ENCODE measurements at regions not wholly inside any gene's neighbourhood (a gene's known extent, or its start where the extent isn't known, plus 50 kb on each side); places are given as distances from the start of the nearest gene placed in this dataset.
"Not testable (repeated sequence)": the region's sequence is repeated elsewhere in the genome, so short reads cannot be mapped to it uniquely, and the experiment has no call there.

DNA sequence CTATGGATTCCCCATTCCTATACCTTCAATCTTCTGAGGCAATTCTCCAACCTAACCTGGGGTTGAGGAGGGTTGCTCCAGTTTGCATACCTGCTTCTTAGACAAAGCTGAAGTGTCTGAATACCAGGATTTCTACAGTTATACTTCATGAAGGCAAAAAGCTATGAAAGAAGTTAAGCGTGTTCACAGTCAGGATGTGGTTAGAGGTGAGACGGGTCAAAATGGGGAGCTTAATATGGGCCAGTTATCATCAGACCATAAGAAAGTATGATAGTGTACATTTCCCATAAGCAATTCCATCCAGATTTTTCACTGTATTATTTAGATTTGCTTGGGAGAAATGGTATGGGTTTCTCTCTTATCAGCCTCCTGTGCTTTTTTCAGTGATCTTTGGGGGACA lies 156.9 kb upstream of the FER start:
- no peak for DNase-seq (ENCODE audit: low read depth in 2 of 2)

DNA sequence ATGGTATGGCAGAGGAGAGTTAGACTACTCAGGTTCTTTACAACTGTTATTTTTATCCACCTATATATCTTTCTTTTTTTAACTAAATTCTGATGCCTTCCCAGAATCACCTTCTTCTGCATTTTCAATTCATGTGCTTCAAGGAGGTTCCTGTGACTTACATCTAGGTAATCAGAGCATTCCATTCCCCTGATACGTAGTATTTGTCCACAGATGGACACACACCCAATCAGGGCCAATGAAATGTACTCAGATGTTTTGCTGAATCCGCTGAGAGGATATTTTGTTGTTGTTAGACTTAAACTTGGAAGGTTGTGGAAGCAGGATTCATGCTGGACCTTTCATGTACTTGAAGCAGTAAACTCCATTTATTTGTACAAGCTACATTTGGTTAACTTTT lies 159.4 kb upstream of the FER start:
- DNase-seq (ENCODE audit: low read depth in 2 of 2): no peak

DNA sequence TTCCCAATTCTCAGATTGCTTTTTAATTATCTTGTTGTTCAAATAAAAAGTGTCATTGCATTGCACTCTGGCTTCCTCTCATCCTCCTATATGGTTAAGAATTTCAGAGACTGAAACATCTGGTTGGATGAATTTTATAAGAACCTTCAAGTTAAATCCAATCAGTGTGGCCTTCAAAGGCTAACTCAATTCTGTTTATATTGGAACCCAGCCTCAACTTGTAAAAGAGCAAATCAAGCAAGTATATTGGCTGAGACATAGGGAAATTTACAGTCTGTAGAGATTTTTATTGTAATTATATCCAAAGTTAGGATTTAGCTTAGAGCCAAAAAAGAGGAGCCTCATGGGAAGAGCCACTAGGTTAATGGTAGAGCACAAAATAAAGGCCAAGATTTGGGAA lies 159.9 kb upstream of the FER start:
- no peak for DNase-seq (ENCODE audit: low read depth in 2 of 2)

DNA sequence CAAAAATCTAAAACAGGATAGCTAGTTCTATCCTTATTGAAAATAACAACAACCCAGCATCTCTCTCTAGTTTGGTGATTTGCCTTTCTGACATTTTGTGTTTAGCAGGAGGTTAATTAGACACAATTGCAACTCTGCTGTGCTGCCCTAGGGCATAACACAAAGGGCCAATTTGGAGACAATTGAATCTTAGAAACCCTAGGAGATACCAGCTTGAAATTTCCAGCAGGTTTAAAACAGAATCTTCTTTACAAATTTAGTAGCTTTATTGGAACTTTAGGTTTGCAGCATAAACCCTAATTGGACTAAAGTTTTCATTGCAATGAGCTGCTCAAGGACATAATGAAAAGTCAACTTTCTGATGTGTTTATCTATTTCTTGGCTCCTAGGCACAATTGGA lies 166.7 kb upstream of the FER start:
- no peak for DNase-seq (ENCODE audit: low read depth in 2 of 2)

DNA sequence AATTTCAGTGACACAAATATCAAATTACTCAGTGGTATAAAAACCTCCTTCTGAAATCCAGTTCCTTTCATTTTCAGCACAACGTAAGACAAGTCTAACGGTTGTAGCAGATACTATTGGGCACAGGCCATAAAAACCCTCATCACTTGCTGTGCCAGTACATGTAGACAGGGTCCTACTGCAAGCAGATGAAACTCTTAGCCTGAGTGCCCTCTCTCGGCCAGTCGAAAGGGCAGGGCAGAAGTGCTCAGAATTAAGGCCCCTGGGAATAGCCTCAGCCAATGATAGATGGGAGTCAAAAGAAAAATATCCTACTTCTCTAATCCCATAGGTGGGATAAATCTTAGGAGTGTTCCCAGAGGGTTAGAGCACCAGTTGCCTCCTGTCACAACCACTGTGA lies 168.5 kb upstream of the FER start:
- no peak for DNase-seq (ENCODE audit: low read depth in 2 of 2)

DNA sequence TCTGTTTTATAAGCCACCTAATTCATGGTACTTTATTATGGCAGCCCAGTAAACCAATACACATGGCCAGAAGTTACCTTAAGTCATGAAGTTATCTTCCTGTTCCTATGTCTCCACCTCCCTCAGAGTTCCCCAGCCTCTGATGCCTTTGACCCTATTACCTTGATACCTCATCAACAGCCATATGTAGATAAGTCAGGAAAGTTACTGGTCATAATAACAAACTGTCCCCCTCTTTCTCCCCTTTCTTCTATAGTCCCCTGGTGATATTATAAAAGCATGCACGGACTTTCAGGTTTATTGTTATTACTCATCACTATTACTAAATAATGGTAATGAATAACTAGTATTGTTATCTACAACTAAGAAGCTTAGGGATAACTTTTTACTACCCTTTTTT lies 168.9 kb upstream of the FER start:
- DNase-seq (ENCODE audit: low read depth in 2 of 2): no peak

DNA sequence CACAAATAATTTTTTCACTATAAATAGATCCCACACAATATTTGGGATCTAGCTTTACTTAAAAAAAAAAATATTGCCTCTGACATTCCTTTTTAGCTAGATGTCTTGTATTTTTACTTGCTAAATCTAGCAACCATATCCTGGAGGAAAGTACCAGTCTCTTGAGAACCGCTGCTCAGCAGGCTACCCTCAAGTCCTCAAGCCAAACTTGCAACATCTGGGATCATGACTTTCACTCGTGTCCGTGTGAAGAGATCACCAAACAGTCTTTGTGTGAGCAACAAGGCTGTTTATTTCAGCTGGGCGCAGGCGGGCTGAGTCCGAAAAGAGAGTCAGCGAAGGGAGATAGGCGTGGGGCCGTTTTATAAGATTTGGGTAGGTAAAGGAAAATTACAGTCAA lies 180.3 kb upstream of the FER start:
- DNase-seq (ENCODE audit: low read depth in 2 of 2): no peak

DNA sequence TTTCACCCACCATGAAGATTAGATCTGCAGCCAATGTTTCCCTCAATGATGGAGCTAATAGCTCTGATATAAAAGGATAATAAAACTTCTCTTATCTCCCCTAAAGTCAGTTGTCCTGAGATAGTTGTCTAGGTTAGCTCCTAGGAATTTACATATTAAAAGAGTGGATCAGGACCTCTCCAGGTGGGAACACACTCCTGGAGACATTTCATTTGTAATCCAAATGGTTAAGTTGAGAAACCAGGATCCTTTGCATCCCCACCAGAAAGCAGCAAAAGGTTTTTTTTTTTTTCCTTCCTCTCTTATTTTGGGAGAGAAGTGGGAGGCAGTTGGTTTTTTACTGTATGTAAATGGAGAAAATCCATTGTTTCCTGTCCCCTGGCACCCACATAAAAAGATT lies 182.5 kb upstream of the FBXL17 start:
- no peak for DNase-seq (ENCODE audit: low read depth in 2 of 2)

DNA sequence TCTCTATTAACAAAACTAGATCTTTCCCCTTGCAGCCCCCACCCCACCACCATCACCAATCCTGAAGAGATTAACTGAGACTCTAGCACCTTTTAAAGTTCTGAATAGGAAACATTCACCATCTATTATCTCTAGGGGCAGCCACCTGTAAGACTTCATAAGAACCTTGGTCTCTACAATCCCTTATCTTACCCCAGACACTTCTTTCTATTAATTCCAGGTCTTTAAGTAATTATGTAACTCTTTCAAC lies 180.2 kb upstream of the FBXL17 start:
- DNase-seq (ENCODE audit: low read depth in 2 of 2): no peak

DNA sequence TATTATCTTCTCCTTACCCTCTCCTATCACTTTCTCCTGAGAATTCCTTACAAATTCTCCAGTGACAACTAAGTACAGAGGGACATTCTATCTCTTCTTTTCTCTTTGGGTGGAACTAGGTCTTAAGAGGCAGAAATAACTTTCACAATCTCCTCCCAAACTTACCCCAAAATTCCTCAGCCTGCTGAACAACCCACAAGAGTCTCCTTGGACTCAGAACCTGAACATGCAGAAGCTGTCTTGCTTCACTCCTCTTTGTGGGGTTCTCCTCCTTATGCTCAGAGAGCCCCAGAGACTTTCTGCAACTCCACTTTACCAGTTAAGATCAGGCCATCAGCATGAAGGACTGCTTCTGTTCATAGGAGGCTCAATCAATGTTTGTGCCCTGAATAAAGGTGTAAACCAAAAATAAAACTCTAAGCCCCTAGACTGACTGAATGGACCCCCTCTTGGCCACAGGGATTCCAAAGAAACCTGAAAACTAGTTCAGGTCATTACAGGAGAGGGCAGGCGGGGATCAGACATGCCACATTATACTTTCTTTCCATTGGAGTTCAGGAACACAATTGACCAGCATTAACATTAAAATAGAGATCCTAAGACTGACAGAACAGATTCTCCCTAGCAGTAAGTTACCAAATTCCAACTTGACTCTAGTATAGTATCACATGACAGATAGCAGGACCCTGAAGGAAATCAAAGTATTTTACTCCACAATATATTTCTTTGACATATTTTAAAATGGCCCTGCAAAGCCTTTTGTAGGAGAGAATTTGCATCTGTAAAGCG lies 179.7 kb upstream of the FBXL17 start:
- DNase-seq (ENCODE audit: low read depth in 2 of 2): no peak

DNA sequence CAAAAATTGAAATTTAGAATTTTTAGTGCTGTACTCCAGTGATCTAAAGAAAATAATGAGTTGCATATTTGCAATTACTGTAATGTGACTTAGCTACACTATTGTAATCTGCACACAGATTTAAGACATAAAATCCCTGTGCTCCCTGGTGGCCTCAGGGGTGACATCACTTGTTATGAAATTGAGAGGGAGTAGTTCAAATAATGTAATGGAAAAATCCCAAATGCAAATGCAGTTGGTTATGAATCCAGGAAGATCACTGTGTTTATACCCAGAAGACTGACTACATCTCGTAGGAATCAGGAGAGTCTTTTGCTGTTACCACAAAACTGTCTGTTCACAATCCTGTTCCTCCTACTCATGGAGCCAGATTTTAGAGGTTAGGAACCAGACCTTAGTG lies 178.7 kb upstream of the FBXL17 start:
- DNase-seq (ENCODE audit: low read depth in 2 of 2): no peak

DNA sequence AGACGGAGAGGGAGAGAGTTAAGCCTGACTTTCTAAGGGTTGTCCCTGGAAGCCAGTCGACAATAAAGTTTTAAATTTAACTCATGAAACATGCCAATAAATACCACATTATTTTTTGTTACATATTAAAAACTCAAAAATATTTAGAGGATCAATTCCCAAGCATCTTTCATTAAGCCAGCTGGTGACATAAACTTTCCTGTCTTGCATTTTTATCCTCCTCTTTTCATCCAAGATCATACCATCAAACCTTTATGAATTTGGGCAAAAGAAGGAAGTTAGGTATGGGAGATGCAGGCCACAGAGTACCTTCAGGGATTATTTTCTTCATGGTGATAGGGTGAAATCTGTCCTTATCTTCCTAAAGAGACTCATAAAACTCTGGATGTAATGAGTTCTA lies 178.3 kb upstream of the FBXL17 start:
- DNase-seq (ENCODE audit: low read depth in 2 of 2): no peak

DNA sequence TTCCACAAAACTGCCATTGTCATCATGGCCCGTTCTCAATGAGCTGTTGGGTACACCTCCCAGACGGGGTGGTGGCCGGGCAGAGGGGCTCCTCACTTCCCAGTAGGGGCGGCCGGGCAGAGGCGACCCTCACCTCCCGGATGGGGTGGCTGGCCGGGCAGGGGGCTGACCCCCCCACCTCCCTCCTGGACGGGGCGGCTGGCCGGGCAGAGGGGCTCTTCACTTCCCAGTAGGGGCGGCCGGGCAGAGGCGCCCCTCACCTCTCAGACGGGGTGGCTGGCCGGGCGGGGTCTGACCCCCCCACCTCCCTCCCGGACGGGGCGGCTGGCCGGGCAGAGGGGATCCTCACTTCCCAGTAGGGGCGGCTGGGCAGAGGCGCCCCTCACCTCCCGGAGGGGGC lies 176.9 kb upstream of the FBXL17 start:
- DNase-seq (ENCODE audit: low read depth in 2 of 2): not testable (repeated sequence)

DNA sequence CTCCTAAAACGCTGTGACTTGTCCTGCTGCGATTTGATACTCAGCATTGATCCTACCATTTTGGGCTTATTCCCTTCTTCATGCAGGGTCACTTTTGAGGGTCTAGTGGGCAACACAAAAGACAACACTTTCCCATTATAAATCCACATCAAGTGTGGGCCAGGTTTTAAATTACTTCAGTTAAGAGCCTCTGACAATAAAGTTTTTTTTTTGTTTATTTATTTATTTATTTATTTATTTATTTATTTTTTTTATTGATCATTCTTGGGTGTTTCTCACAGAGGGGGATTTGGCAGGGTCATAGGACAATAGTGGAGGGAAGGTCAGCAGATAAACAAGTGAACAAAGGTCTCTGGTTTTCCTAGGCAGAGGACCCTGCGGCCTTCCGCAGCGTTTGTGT lies 176.2 kb upstream of the FBXL17 start:
- not testable (repeated sequence) for DNase-seq (ENCODE audit: low read depth in 2 of 2)

DNA sequence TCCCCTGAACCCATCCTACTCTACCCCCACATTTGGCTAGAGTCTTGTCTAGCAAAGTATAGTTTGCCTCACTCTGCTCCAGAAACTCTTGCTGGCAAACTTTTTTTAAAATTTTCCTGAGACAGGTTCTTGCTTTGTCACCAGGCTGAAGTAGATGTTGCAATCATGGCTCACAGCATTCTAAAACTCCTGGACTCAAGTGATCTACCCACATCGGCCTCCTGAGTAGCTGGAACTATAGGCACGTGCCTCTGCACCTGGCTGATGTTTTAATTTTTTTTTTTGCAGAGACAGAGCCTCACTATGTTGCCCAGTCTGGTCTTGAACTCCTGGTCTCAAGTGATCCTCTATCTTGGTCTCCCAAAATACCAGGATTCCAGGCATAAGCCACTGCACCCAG lies 175.8 kb upstream of the FBXL17 start:
- DNase-seq (ENCODE audit: low read depth in 2 of 2): no peak

DNA sequence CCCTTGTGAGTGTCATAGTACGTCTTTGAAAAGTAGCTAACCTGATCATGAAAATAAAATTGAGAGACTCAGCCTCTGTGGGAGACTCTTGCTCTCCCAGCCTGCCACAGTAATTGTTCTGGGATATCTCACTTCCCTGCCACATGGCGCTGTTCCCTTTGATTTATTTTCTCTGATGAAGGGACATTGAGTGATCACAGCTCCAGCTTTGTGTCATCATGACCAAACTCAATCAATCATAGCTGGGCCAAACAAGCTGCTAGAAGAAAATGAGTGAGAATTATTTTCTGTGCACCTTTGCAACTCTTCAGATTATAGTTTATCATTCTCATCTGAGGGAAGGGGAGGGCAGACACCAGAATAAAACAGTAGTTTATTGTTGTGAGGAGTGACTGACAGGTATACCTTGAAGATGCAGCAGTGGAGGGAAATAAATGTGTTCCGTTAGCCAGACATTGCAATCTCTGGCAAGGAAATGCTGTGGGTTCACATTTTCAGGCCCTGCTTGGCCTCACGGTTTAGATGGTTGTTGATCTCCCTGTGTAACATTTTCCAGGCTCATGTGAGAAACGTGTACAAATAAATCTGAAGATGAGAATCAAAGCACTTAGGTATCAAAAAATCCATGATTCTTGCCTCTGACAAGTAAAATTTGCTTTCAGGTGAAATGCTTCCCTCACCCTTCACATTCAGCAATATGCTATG lies 174.7 kb upstream of the FBXL17 start:
- no peak for DNase-seq (ENCODE audit: low read depth in 2 of 2)

DNA sequence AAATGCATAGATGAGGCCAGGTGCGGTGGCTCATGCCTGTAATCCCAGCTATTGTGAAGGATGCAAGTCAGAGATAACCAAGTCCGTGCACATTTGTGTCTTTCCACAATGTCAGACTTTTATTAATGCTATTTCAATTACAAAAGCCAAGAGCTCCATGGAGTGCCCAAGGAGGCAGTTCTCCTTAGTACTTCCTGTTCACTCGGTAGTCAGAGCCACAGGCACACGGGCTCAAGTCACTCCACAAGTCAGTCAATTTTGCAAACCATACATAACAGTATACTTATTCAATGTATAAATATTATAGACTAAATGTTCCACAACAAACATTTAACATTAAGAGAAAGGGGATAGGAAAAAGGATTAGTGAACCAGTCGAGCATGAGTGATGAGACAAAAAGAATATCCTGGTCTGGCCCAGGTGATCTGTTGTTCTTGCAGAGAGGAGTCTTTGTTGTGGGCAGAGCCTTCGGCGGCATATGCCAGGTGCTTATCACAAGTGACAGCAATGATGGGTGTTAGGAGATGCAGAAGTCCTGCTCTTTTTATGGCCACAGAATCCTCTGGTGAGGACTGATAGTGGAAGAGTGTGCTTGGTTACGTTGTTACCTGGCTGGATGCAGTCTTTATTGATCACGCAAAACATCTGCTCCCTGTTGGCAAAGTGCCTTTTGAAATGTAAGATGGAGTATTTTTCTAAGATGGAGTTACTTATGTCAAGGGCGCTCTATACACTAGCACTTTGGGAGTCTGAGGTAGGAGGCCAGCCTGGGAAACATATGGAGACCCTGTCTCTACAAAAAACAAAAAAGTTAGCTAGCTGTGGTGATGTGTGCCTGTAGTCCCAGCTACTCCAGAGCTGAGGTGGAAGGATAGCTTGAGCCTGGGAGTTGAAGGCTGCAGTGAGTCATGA lies 167.0 kb upstream of the FBXL17 start:
- DNase-seq (ENCODE audit: low read depth in 2 of 2): no peak

DNA sequence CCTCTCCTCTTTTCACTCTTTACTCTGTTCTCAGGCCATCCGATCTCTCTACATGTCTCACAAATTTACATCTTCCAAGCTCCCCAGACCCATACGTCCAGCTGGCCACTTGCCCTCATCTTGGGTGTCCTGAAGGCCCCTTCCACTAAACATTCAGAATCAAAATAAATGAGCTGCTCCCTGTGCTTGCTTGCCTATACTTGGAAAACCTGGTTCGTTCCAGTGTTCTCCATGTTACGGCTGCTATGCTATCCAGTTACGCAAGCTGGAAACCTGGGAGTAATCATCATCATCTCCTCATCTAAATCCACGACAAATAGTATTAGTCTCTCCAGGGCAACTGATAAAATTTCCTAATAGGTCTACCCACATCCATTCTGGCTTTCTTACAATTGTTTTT lies 165.0 kb upstream of the FBXL17 start:
- no peak for DNase-seq (ENCODE audit: low read depth in 2 of 2)

DNA sequence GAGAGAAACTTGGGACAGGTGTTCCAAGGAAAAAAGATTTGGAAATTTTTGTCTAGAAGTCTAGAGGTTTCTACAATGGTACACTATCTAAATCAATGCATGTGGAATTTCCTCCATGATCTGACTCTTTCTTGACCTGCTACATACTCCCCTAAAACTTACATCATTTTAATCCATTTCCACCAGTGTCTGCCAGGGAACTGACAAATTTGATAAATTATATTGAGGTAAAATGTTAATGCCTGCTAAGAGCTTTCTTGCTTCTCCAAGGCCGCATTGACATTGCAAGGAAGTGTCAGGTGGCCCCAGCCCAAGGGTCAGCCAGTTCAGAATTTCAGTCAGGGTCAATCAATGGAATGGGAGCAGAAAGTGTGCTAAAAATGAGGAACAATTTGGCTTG lies 163.4 kb upstream of the FBXL17 start:
- DNase-seq (ENCODE audit: low read depth in 2 of 2): no peak

DNA sequence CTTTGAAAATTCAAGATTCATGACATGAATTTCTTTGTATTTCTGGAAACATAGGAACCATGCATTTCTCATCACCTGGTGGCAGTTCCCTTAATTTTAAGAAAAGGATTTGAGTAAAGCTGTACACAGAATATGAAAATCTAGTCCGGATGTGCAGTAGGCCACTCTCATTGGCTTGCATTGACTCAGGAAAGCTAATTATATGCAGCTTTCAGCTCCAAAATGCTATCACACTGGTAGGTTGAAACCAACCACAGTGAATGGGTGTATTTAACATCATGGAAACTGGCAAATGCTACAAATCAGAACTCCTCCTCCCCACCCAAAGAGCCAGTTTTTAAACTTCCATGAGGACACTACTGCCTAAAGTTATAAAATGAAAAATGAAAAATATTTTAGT lies 161.6 kb upstream of the FBXL17 start:
- DNase-seq (ENCODE audit: low read depth in 2 of 2): no peak

DNA sequence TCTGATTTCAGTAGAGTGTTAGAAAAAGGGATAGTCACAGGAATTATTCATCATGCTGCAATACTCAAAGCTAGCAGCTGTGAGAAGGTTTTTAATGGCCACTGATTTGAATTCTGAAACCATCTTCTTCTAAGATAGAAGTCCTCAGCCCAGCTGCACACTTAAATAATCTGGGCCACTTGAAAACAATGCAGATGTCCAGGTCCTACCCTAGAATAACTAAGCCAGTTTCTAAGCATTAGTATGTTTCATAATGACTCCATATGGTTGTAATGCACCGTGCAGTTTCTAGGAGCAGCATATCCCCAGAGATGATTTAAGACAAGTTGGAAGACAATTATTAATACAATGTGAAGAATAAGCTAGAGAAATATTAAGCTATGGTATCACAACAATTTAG lies 159.9 kb upstream of the FBXL17 start:
- DNase-seq (ENCODE audit: low read depth in 2 of 2): no peak

DNA sequence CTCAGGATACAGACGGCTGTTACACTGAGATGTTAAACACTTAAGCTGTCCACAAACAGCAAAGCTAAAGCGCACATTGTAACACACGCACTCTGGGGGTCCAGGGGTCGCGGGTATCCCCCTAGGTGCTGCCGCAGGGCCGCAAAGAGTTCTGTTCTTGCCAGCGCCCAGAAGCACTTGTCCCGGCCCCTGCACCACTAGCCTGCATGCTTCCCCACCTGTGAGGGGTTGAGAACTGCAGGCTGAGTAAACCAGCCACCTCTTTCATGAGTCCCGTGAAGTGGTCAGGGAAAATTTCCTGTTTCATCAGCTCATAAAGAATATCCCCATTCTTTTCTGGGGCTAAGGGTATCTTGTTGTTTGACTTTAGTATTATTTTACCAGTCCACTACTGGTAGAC lies 154.4 kb upstream of the FBXL17 start:
- DNase-seq (ENCODE audit: low read depth in 2 of 2): no peak

DNA sequence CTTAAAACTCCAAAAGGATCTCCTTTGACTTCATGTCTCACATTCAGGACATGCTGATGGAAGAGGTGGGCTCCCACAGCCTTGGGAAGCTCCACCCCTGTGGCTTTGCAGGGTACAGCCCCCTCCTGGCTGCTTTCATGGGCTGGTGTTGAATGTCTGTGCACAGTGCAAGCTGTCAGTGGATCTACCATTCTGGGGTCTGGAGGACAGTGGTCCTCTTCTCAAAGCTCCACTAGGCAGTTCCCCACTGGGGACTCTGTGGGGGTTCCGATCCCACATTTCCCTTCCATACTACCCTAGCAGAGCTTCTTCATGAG lies 150.2 kb upstream of the FBXL17 start:
- not testable (repeated sequence) for DNase-seq (ENCODE audit: low read depth in 2 of 2)
